ENCODE measurements at regions not wholly inside any gene's neighbourhood (a gene's known extent, or its start where the extent isn't known, plus 50 kb on each side); places are given as distances from the start of the nearest gene placed in this dataset.

DNA sequence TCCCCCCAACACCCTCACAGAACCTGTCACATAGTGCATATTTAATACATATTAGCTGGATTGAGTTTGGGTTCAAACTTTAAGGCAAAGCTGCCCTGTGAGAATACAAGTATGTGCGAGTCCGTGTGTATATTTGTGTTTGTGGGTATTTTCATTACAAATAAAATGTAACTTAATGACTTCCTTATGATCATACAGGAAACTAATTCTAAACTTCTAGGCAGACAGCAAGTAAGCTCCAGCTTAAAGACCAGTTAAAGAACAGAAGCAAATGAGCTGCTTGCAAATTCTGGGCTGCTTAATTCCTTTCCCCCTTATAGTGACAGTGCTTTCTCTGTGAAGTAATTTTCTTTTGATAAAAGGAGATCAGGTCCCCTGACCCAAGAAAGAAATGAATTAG lies 437.6 kb downstream of the TTLL7 start:
- WGBS, 2 donors: 85 to 89% methylated on average over 2 of the region's 2 CpGs
- Histone ChIP-seq H3K4me3 (no peak overlapping the region), H3K4me1 (no peaks in the 10 kb centered on the region), H3K27ac (no peak overlapping the region), H3K36me3 (no peaks in the 10 kb centered on the region), H3K27me3 (no peaks in the 10 kb centered on the region), H3K9me3 (no peaks in the 10 kb centered on the region)
- intact Hi-C loops (cut with DNase I): no loop called here
- TF ChIP-seq EP300 (IDR thresholded peaks at IDR 0.05) (no peak), POLR2AphosphoS5 (IDR thresholded peaks at IDR 0.05) (no peak), POLR2A (IDR thresholded peaks at IDR 0.05) (no peak)
- TF ChIP-seq, protein P1, sequence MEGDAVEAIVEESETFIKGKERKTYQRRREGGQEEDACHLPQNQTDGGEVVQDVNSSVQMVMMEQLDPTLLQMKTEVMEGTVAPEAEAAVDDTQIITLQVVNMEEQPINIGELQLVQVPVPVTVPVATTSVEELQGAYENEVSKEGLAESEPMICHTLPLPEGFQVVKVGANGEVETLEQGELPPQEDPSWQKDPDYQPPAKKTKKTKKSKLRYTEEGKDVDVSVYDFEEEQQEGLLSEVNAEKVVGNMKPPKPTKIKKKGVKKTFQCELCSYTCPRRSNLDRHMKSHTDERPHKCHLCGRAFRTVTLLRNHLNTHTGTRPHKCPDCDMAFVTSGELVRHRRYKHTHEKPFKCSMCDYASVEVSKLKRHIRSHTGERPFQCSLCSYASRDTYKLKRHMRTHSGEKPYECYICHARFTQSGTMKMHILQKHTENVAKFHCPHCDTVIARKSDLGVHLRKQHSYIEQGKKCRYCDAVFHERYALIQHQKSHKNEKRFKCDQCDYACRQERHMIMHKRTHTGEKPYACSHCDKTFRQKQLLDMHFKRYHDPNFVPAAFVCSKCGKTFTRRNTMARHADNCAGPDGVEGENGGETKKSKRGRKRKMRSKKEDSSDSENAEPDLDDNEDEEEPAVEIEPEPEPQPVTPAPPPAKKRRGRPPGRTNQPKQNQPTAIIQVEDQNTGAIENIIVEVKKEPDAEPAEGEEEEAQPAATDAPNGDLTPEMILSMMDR (IDR thresholded peaks at IDR 0.05): no peak
- DNase-seq: no peak

DNA sequence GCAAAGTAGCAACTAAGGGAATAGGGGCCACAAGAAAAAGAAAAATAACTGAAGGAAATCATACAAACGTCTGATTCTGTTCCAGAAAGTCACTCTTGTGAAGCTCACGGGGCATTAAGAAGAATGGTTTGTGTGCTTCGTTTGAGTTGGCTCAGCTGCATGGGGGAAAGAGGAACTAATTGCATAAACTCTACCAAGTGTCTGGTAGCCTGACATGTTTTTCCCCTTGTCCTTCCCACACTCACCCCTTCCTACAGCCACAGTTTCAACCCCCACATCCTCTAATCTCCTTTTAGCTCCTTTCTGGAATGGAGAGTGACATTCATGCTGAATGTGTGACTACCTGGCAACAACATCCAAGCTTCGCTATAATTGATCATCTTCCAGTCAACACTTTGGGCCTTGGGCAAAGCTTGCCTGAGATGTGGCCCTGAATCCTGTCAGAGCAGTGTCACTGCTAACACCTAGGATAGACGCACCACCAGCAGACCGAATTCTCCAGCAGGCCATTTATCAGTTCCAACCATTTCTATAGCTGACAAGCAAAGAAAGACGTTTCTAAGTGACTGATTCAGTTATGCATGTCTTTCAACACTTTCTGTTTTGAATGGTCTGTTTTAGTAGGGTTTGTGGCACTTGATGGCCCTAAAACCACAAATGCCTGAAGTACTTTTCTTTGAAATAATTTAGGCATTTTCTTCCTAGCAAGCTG lies 439.6 kb downstream of the TTLL7 start:
- 72 to 76% methylated on average over 7 of the region's 7 CpGs for WGBS, 2 donors
- TF ChIP-seq POLR2A (IDR thresholded peaks at IDR 0.05) (no peak), POLR2AphosphoS5 (IDR thresholded peaks at IDR 0.05) (no peak), EP300 (IDR thresholded peaks at IDR 0.05) (no peak)
- TF ChIP-seq, protein P1 (IDR thresholded peaks at IDR 0.05): no peak

GRCh38 chr1:83555871-83556270 lies 443.1 kb downstream of the TTLL7 start:
- Histone ChIP-seq H3K27me3 (no peaks in the 10 kb centered on the region), H3K9me3 (no peaks in the 10 kb centered on the region), H3K36me3 (no peaks in the 10 kb centered on the region), H3K27ac (no peak overlapping the region), H3K4me3 (no peak overlapping the region), H3K4me1 (peaks cover 0 to 12% (median 0%) of the 10 kb centered on the region in 4 donors)
- no peak for TF ChIP-seq EP300 (IDR thresholded peaks at IDR 0.05)
- TF ChIP-seq POLR2AphosphoS5 (IDR thresholded peaks at IDR 0.05): no peak
- TF ChIP-seq, protein P1 (IDR thresholded peaks at IDR 0.05): no peak
- no peak for TF ChIP-seq POLR2A (IDR thresholded peaks at IDR 0.05)
- WGBS, 2 donors: 74 to 78% methylated on average over 8 of the region's 8 CpGs
- no peak for DNase-seq
- intact Hi-C loops (cut with DNase I): no loop called here

More for the DNA sequence above, 439.6 kb downstream of the TTLL7 start:
- Histone ChIP-seq H3K36me3 (no peaks in the 10 kb centered on the region), H3K27me3 (no peaks in the 10 kb centered on the region), H3K9me3 (no peaks in the 10 kb centered on the region), H3K4me1 (peaks cover 0 to 12% (median 0%) of the 10 kb centered on the region in 4 donors), H3K4me3 (no peak overlapping the region), H3K27ac (no peak overlapping the region)
- no peak for DNase-seq
- intact Hi-C loops (cut with DNase I): no loop called here

- H3K4me1 ChIP-seq: peaks cover 0 to 12% (median 0%) of the 10 kb centered on the region in 4 donors
- no peak overlapping the region for H3K4me3 ChIP-seq
- H3K36me3 ChIP-seq: no peaks in the 10 kb centered on the region
- 51 to 56% methylated on average over 6 of the region's 6 CpGs for WGBS, 2 donors
- no peak overlapping the region for H3K27ac ChIP-seq
- intact Hi-C loops (cut with DNase I): no loop called here
- peak; percentile 62 for DNase-seq
- TF ChIP-seq, protein P1 (IDR thresholded peaks at IDR 0.05): no peak
- TF ChIP-seq EP300 (IDR thresholded peaks at IDR 0.05) (no peak), POLR2AphosphoS5 (IDR thresholded peaks at IDR 0.05) (no peak), POLR2A (IDR thresholded peaks at IDR 0.05) (no peak)
- no peaks in the 10 kb centered on the region for H3K9me3 ChIP-seq
- no peaks in the 10 kb centered on the region for H3K27me3 ChIP-seq
These were observed 444.8 kb downstream of the TTLL7 start for GRCh38 chr1:83554174-83554573.

GRCh38 chr1:83552820-83553219 lies 446.1 kb downstream of the TTLL7 start:
- H3K9me3 ChIP-seq: no peaks in the 10 kb centered on the region
- TF ChIP-seq POLR2A (IDR thresholded peaks at IDR 0.05) (no peak), EP300 (IDR thresholded peaks at IDR 0.05) (no peak), POLR2AphosphoS5 (IDR thresholded peaks at IDR 0.05) (no peak)
- TF ChIP-seq, protein P1 (IDR thresholded peaks at IDR 0.05): no peak
- no peak overlapping the region for H3K27ac ChIP-seq
- H3K4me3 ChIP-seq: no peak overlapping the region
- H3K4me1 ChIP-seq: peaks cover 0 to 12% (median 0%) of the 10 kb centered on the region in 4 donors
- no peak for DNase-seq
- no peaks in the 10 kb centered on the region for H3K27me3 ChIP-seq
- 92 to 95% methylated on average over 1 of the region's 1 CpG for WGBS, 2 donors
- intact Hi-C loops (cut with DNase I): no loop called here
- no peaks in the 10 kb centered on the region for H3K36me3 ChIP-seq
